SU-DHL-6 (cell line): ENCODE measurements at regions not wholly inside any gene's neighbourhood (a gene's known extent, or its start where the extent isn't known, plus 50 kb on each side); places are given as distances from the start of the nearest gene placed in this dataset.

ENCODE experiments used
- H2AFZ ChIP-seq: fragments of 200-600 bp; sonication (generic); 2 replicates; pipeline ENCODE4 v1.6.1; 2014; ENCODE audit warnings: low read depth, mild to moderate bottlenecking, moderate library complexity, mixed read lengths, antibody characterized with exemption, low read length; ENCODE audit not compliant: severe bottlenecking
- H3F3A ChIP-seq: fragments of 200-600 bp; shearing (Covaris generic); 2 replicates; pipeline ENCODE4 v1.6.0; 2016; ENCODE audit warnings: antibody characterized with exemption, mild to moderate bottlenecking; ENCODE audit not compliant: insufficient read depth
- H3K27ac ChIP-seq: fragments of 200-600 bp; sonication (generic); 2 replicates; pipeline ENCODE4 v1.5.1; 2016; ENCODE audit warnings: low read depth, mild to moderate bottlenecking, low read length, moderate library complexity, mixed read lengths
- H3K27me3 ChIP-seq: fragments of 200-600 bp; sonication (generic), shearing (Covaris generic); 2 replicates; pipeline ENCODE4 v1.6.0; 2014; ENCODE audit warnings: mild to moderate bottlenecking, low read length
- H3K36me3 ChIP-seq: fragments of 200-600 bp; sonication (generic); 2 replicates; pipeline ENCODE4 v1.6.1; 2014; ENCODE audit warnings: mild to moderate bottlenecking, low read length, mixed read lengths
- H3K4me2 ChIP-seq: fragments of 300-600, 200-600 bp; shearing (Covaris generic), sonication (generic); 2 replicates; pipeline ENCODE4 v1.6.0; 2014; ENCODE audit warnings: low read length, low read depth, mild to moderate bottlenecking; ENCODE audit not compliant: poor library complexity, severe bottlenecking
- H3K4me3 ChIP-seq: fragments of 200-600 bp; sonication (generic); 2 replicates; pipeline ENCODE4 v1.5.1; 2014; ENCODE audit warnings: antibody characterized with exemption, low read length, mild to moderate bottlenecking, mixed read lengths; ENCODE audit not compliant: insufficient read depth, poor library complexity, severe bottlenecking
- H3K79me2 ChIP-seq: fragments of 200-600 bp; sonication (generic); 2 replicates; pipeline ENCODE4 v1.6.1; 2014; ENCODE audit warnings: mild to moderate bottlenecking, low read length, moderate library complexity; ENCODE audit not compliant: insufficient read depth
- H3K9ac ChIP-seq: fragments of 200-600 bp; sonication (generic); 2 replicates; pipeline ENCODE4 v1.7.0; 2014; ENCODE audit warnings: mild to moderate bottlenecking, low read length
- H3K9me2 ChIP-seq: fragments of 200-600 bp; sonication (generic); replicated peaks from 2 replicates; pipeline ENCODE4 v1.6.1; 2014; ENCODE audit warnings: low read length; ENCODE audit not compliant: insufficient read depth
- H3K9me3 ChIP-seq: fragments of 200-600 bp; sonication (generic); 2 replicates; pipeline ENCODE4 v1.6.1; 2014; ENCODE audit warnings: low read length, mixed read lengths; ENCODE audit not compliant: insufficient read depth
- H4K20me1 ChIP-seq: fragments of 200-600 bp; sonication (generic); 2 replicates; pipeline ENCODE4 v1.6.1; 2014; ENCODE audit warnings: low read depth, mild to moderate bottlenecking, antibody characterized with exemption, low read length, moderate library complexity, mixed read lengths
- CTCF ChIP-seq: fragments of 200-600 bp; sonication (generic); IDR thresholded peaks from one replicate; pipeline ENCODE4 v1.5.1; 2017; ENCODE audit warnings: antibody characterized with exemption, mild to moderate bottlenecking, low read length, moderate library complexity; ENCODE audit not compliant: insufficient read depth, poor library complexity, severe bottlenecking
- EZH2phosphoT487 ChIP-seq: fragments of 200-600 bp; sonication (generic), shearing (Covaris generic); conservative IDR thresholded peaks from 2 replicates; pipeline ENCODE4 v1.6.1; 2018; ENCODE audit warnings: mild to moderate bottlenecking, antibody characterized with exemption, low read length, moderate library complexity, mixed read lengths

GRCh38 chr6:153493501-153493900 is 362.4 kb upstream of the RGS17 start:
- Histone ChIP-seq H3K4me3 (no peak overlapping the region), H2AFZ (no peak overlapping the region), H3K27ac (no peak overlapping the region), H3K9ac (no peak overlapping the region), H3K79me2 (no peaks in the 10 kb centered on the region), H3K27me3 (no peaks in the 10 kb centered on the region), H3F3A (no peaks in the 10 kb centered on the region), H3K9me3 (no peaks in the 10 kb centered on the region), H3K9me2 (no peaks in the 10 kb centered on the region), H3K36me3 (no peaks in the 10 kb centered on the region), H3K4me2 (no peak overlapping the region), H4K20me1 (no peaks in the 10 kb centered on the region)
- TF ChIP-seq CTCF, result no peak

GRCh38 chr6:153489479-153489878 is 358.4 kb upstream of the RGS17 start:
- TF ChIP-seq EZH2phosphoT487 (no peak), CTCF (no peak)
- no peaks in the 10 kb centered on the region for H3K36me3 ChIP-seq
- no peaks in the 10 kb centered on the region for H4K20me1 ChIP-seq
- H3K9me3 ChIP-seq, result no peaks in the 10 kb centered on the region
- no peak overlapping the region for H3K9ac ChIP-seq
- no peak overlapping the region for H3K4me2 ChIP-seq
- no peak overlapping the region for H2AFZ ChIP-seq
- no peak overlapping the region for H3K27ac ChIP-seq
- no peaks in the 10 kb centered on the region for H3K79me2 ChIP-seq
- no peaks in the 10 kb centered on the region for H3K27me3 ChIP-seq
- H3K4me3 ChIP-seq, result no peak overlapping the region
- no peaks in the 10 kb centered on the region for H3F3A ChIP-seq
- H3K9me2 ChIP-seq, result no peaks in the 10 kb centered on the region

GRCh38 chr6:153488267-153488666 is 357.2 kb upstream of the RGS17 start:
- H3K9me3 ChIP-seq, result no peaks in the 10 kb centered on the region
- TF ChIP-seq CTCF, result no peak
- TF ChIP-seq EZH2phosphoT487, result no peak
- H3F3A ChIP-seq, result no peaks in the 10 kb centered on the region
- no peak overlapping the region for H3K9ac ChIP-seq
- no peaks in the 10 kb centered on the region for H3K36me3 ChIP-seq
- no peak overlapping the region for H3K4me2 ChIP-seq
- H3K9me2 ChIP-seq, result no peaks in the 10 kb centered on the region
- H2AFZ ChIP-seq, result no peak overlapping the region
- no peak overlapping the region for H3K27ac ChIP-seq
- no peaks in the 10 kb centered on the region for H3K79me2 ChIP-seq
- no peak overlapping the region for H3K4me3 ChIP-seq
- H4K20me1 ChIP-seq, result no peaks in the 10 kb centered on the region
- H3K27me3 ChIP-seq, result no peaks in the 10 kb centered on the region

- TF ChIP-seq CTCF, result no peak
- TF ChIP-seq EZH2phosphoT487, result no peak
- H3K9me2 ChIP-seq, result no peaks in the 10 kb centered on the region
- H3K4me2 ChIP-seq, result no peak overlapping the region
- no peak overlapping the region for H3K4me3 ChIP-seq
- H3K27me3 ChIP-seq, result no peaks in the 10 kb centered on the region
- H3K79me2 ChIP-seq, result no peaks in the 10 kb centered on the region
- H3K9me3 ChIP-seq, result no peaks in the 10 kb centered on the region
- no peaks in the 10 kb centered on the region for H3K36me3 ChIP-seq
- H3F3A ChIP-seq, result no peaks in the 10 kb centered on the region
- H4K20me1 ChIP-seq, result no peaks in the 10 kb centered on the region
- H2AFZ ChIP-seq, result no peak overlapping the region
- no peak overlapping the region for H3K27ac ChIP-seq
- H3K9ac ChIP-seq, result no peak overlapping the region
These were observed 354.0 kb upstream of the RGS17 start for GRCh38 chr6:153485072-153485471.
